GM21529 (cell line): ENCODE measurements at regions not wholly inside any gene's neighbourhood (a gene's known extent, or its start where the extent isn't known, plus 50 kb on each side); places are given as distances from the start of the nearest gene placed in this dataset.

ENCODE experiments used
- ATAC-seq: cut with Tn5 transposase; IDR thresholded peaks from one replicate; pipeline ENCODE4 v1.9.1; 2021; ENCODE audit not compliant: unreplicated experiment

- no peak for ATAC-seq
These were observed 152.2 kb upstream of the IRX2 start for GRCh38 chr5:2903451-2904395.

- no peak for ATAC-seq
These were observed 151.3 kb upstream of the IRX2 start for GRCh38 chr5:2902742-2903297.

- no peak for ATAC-seq
These were observed 150.7 kb upstream of the IRX2 start for GRCh38 chr5:2902186-2902585.

GRCh38 chr5:2901511-2901910 is 150.0 kb upstream of the IRX2 start:
- ATAC-seq: no peak

- ATAC-seq: no peak
These were observed 149.6 kb upstream of the IRX2 start for GRCh38 chr5:2901096-2901495.

GRCh38 chr5:2900360-2900759 is 148.9 kb upstream of the IRX2 start:
- no peak for ATAC-seq

GRCh38 chr5:2899311-2899710 is 147.8 kb upstream of the IRX2 start:
- no peak for ATAC-seq

GRCh38 chr5:2898661-2899060 is 147.2 kb upstream of the IRX2 start:
- no peak for ATAC-seq

GRCh38 chr5:2897276-2897961 is 145.9 kb upstream of the IRX2 start:
- ATAC-seq: no peak

- ATAC-seq: no peak
These were observed 145.1 kb upstream of the IRX2 start for GRCh38 chr5:2896371-2897275.

- no peak for ATAC-seq
These were observed 144.4 kb upstream of the IRX2 start for GRCh38 chr5:2895876-2896275.

- no peak for ATAC-seq
These were observed 143.7 kb upstream of the IRX2 start for GRCh38 chr5:2895196-2895595.

GRCh38 chr5:2894736-2895135 is 143.3 kb upstream of the IRX2 start:
- ATAC-seq: no peak

- ATAC-seq: no peak
These were observed 142.8 kb upstream of the IRX2 start for GRCh38 chr5:2894316-2894715.

GRCh38 chr5:2892466-2893000 is 141.1 kb upstream of the IRX2 start:
- no peak for ATAC-seq

- no peak for ATAC-seq
These were observed 140.3 kb upstream of the IRX2 start for GRCh38 chr5:2891781-2892180.

- no peak for ATAC-seq
These were observed 138.5 kb upstream of the IRX2 start for GRCh38 chr5:2890011-2890410.

GRCh38 chr5:2888520-2889060 is 137.1 kb upstream of the IRX2 start:
- no peak for ATAC-seq

GRCh38 chr5:2887481-2888348 is 136.2 kb upstream of the IRX2 start:
- no peak for ATAC-seq
